ENCODE measurements at regions not wholly inside any gene's neighbourhood (a gene's known extent, or its start where the extent isn't known, plus 50 kb on each side); places are given as distances from the start of the nearest gene placed in this dataset.

DNA sequence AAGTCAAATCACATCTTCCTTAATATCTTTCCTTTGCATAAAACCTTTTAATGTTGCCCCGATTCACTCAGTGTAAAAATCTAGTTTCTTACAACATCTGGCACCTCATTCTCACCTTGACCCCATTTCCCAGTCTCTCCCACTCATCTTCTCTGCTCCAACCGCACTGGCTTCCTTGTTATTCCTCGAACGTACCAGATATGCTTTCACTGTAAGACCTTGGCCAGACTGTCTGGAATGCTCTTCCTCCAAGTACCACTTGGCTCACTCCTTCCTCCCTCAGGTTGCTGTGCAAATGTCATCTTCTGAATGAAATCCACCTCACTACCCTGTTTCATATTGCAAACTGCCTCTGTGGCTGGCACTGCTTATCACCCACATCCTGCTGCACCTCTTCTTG is 433.6 kb downstream of the HAPSTR1 start:
- Mint-ChIP-seq H3K4me1 (ENCODE audit: low read depth) (no peaks in the 10 kb centered on the region), H3K4me3 (no peak overlapping the region), H3K36me3 (ENCODE audit: insufficient read depth) (no peaks in the 10 kb centered on the region), H3K27me3 (ENCODE audit: low read depth) (no peaks in the 10 kb centered on the region), H3K9me3 (peaks cover 7% of the 10 kb centered on the region)
- no peak for DNase-seq
- ATAC-seq, result no peak

DNA sequence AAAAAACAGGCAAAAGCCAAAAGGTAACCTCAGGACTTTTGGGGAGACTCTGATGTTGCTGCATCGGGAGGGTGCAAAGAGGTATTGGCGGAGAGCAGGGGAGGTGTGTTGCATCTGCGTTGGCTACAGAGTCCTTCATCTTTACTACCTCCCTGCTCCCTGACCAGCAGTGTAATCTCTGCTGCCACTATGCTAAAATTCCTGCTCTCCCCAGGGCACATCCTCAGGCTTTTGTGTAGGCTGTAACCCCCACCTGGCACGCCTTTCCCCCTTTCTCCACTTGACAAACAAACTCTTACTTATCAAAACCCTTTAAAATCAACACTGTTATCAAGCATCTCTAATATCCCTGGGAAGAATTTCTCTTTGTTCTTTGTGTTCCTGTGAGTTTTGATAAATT is 435.3 kb downstream of the HAPSTR1 start:
- Mint-ChIP-seq H3K4me3 (no peak overlapping the region), H3K9me3 (peaks cover 9% of the 10 kb centered on the region), H3K36me3 (ENCODE audit: insufficient read depth) (no peaks in the 10 kb centered on the region)

DNA sequence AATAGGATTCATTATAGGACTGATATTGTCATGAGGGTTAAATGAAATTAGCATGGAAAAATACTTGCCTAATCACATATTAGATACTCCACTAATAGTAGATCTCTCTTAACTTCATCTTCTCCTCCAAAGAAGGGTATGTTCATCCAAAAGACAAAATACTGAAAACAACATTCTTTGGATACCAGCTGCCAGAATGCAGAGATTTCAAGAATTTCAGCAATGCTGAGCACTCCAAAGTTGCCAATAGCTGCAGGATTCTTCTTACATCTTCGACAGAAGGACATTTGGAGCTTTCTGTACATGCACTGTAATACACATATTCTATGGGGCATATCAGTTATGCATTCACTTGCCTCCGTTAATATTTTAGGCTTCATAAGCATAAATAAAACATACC is 436.5 kb downstream of the HAPSTR1 start:
- DNase-seq (no peak), ATAC-seq (no peak)
- Mint-ChIP-seq H3K9me3 (peaks cover 13% of the 10 kb centered on the region), H3K4me1 (ENCODE audit: low read depth) (no peaks in the 10 kb centered on the region), H3K36me3 (ENCODE audit: insufficient read depth) (no peaks in the 10 kb centered on the region), H3K4me3 (no peak overlapping the region), H3K27me3 (ENCODE audit: low read depth) (no peaks in the 10 kb centered on the region)

More for the DNA sequence above, 435.3 kb downstream of the HAPSTR1 start:
- Mint-ChIP-seq H3K27me3 (ENCODE audit: low read depth) (no peaks in the 10 kb centered on the region), H3K4me1 (ENCODE audit: low read depth) (no peaks in the 10 kb centered on the region)
- ATAC-seq (no peak), DNase-seq (no peak)

DNA sequence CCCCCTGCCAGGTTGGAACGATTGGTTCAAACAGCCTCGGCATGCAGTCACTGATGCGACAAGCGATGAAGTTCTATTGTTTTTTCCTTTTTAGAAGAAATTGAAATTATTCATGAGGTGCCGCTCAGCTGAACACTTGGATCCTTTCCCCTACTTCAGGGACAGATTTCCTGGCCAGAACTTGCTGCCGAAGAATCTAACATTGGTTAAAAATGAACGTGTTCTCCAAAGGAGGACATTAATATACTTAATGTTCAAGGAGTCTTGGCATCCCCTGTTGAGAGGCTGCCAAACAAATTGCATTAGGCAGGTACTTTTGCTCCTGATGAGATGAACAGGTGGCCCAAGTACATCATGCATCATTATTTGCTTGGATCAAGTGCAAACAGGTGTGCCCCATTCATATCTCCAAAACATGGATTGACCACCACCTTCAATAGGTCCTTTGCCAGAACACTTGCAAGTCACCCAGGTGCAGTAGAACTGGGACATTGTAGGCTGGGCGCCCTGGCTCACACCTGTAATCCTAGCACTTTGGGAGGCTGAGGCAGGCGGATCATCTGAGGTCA is 437.2 kb downstream of the HAPSTR1 start:
- Mint-ChIP-seq H3K4me3 (no peak overlapping the region), H3K36me3 (ENCODE audit: insufficient read depth) (no peaks in the 10 kb centered on the region), H3K4me1 (ENCODE audit: low read depth) (no peaks in the 10 kb centered on the region), H3K27me3 (ENCODE audit: low read depth) (no peaks in the 10 kb centered on the region), H3K9me3 (peaks cover 15% of the 10 kb centered on the region)
- no peak for DNase-seq
- no peak for ATAC-seq

DNA sequence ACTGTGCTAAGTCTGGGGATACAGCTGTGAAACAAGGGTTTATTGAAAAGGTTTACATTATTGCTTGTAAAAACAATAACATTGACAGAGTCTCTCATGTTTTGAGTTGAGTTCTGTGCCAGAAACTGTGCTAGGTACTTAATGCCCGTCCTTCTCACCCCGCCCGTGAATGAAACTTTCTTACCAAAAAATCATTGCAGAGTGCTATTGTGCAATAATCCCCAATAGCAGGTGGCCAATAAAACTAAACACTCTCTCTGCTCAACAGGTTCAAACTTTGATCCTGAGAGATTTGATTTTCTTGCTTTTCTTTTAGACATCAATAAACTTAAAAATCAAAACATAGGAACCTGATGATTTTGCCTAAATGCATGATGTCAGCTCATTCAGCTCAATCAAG is 441.6 kb downstream of the HAPSTR1 start:
- Mint-ChIP-seq H3K4me1 (ENCODE audit: low read depth) (no peaks in the 10 kb centered on the region), H3K27me3 (ENCODE audit: low read depth) (no peaks in the 10 kb centered on the region), H3K36me3 (ENCODE audit: insufficient read depth) (no peaks in the 10 kb centered on the region), H3K4me3 (no peak overlapping the region), H3K9me3 (peaks cover 8% of the 10 kb centered on the region)
- ATAC-seq, result no peak
- DNase-seq, result no peak

DNA sequence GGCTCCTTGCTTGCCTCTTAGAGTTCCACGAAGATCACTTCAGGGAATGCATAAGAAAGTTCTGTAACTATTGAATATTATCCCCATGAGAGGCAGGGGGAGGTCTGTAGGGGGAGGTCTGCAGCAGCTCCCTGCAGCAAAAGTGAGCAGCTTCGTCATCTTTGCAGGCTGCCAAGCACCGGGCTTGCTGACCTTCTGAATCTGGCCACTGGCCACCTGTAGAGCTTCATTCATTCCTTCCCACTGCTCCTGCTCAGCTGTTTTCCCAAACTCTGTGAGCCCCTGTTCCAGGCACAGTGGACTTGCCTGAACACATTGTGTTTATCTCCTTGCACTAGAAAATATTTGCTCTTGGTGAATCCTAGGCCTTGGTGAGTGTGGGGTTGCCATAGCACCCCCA is 443.3 kb downstream of the HAPSTR1 start:
- DNase-seq (no peak), ATAC-seq (no peak)
- no peak overlapping the region for H3K4me3 Mint-ChIP-seq
- H3K27me3 Mint-ChIP-seq (ENCODE audit: low read depth), result no peaks in the 10 kb centered on the region
- H3K4me1 Mint-ChIP-seq (ENCODE audit: low read depth), result no peaks in the 10 kb centered on the region
- no peaks in the 10 kb centered on the region for H3K36me3 Mint-ChIP-seq (ENCODE audit: insufficient read depth)
- H3K9me3 Mint-ChIP-seq, result peaks cover 8% of the 10 kb centered on the region

DNA sequence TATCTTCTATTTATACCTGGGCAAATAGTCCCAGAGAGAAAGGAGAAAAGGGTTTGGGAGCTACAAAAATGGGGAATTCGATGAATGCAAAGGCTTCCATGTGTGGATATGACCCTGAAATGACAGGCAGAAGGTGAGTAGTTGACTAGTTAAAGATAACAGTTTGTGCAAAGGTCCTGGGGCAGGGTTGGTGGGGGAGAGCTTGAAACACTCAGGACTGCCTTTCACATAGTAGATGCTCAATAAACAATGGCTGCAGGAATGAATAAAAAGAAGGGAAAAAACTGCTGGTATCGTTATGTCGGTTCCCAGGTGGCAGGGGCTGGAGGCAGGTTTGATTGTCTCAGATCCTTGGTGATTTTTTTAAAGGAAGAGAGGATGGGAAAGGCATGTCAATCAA is 445.5 kb downstream of the HAPSTR1 start:
- ATAC-seq (no peak), DNase-seq (no peak)
- Mint-ChIP-seq H3K4me1 (ENCODE audit: low read depth) (no peaks in the 10 kb centered on the region), H3K36me3 (ENCODE audit: insufficient read depth) (no peaks in the 10 kb centered on the region), H3K4me3 (no peak overlapping the region), H3K9me3 (peaks cover 6% of the 10 kb centered on the region), H3K27me3 (ENCODE audit: low read depth) (no peaks in the 10 kb centered on the region)

DNA sequence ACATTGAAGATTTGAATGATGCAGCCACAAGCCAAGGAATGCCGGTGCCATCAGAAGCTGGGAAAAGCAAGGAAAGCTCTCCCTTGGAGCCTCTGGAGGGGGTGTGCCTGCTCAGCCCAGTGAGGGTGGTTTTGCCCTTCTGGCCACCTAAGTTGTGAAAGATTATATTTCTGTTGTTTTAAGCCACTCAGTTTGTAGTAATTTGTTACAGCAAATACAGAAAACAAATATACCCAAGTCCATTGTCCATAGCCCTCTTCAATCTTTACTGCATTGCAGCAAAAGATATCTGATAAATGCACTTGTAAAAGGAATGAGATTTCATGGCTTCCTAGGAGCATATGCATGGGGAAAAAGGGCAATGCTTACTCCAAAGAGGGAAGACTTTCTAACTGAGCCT is 447.9 kb downstream of the HAPSTR1 start:
- no peaks in the 10 kb centered on the region for H3K36me3 Mint-ChIP-seq (ENCODE audit: insufficient read depth)
- no peaks in the 10 kb centered on the region for H3K27me3 Mint-ChIP-seq (ENCODE audit: low read depth)
- no peak overlapping the region for H3K4me3 Mint-ChIP-seq
- no peaks in the 10 kb centered on the region for H3K4me1 Mint-ChIP-seq (ENCODE audit: low read depth)
- no peaks in the 10 kb centered on the region for H3K9me3 Mint-ChIP-seq
- DNase-seq (no peak), ATAC-seq (no peak)

DNA sequence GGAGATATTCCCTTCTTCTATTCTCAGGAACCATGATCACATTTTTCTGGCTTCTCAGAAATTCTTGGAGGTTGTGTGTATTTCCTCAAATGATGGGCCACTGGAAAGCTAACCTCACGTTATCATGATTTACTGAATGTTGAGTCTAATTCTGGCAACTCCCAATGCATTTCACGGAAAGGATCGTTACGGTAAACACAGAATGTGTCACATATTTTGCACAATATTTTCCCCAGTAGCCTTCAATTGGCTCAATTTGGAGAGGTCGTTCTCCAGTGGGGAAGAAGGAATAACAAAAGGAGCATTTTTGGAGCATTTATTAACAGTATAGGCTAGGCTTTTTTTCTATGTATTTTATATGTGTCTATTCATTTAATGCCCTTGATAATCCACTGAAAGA is 450.3 kb downstream of the HAPSTR1 start:
- Mint-ChIP-seq H3K4me3 (no peak overlapping the region), H3K36me3 (ENCODE audit: insufficient read depth) (no peaks in the 10 kb centered on the region), H3K27me3 (ENCODE audit: low read depth) (no peaks in the 10 kb centered on the region), H3K9me3 (peaks cover 6% of the 10 kb centered on the region), H3K4me1 (ENCODE audit: low read depth) (no peaks in the 10 kb centered on the region)
- DNase-seq, result no peak
- ATAC-seq, result no peak

DNA sequence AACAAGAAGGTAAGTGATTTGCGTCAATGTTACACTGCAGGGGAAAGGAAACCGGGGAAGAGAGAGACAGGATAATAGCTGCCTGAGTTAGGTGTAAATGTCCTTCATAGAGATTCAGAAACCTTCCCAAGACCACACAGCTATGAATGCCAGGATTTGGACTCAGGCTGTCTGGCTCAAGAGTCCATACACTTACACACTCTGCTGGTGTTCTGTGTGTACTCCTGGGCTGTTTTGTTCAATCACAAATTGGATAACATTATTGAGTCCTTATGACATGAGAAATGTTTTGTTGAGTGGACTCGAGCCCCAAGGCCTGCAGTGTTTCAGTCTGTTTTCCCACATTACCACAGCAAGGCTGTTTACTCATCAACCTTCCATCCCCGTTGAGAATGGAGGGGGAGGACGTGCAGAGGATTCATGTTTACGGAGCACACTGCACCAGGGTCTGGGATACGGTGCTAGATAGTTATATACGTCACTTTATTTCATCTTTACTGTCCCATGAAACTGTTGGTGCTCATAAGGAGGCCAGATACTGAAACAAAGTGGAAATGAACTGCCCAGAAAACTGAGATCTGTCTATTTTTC is 450.8 kb downstream of the HAPSTR1 start:
- ATAC-seq (no peak), DNase-seq (no peak)
- Mint-ChIP-seq H3K4me3 (no peak overlapping the region), H3K4me1 (ENCODE audit: low read depth) (no peaks in the 10 kb centered on the region), H3K36me3 (ENCODE audit: insufficient read depth) (no peaks in the 10 kb centered on the region), H3K9me3 (peaks cover 6% of the 10 kb centered on the region), H3K27me3 (ENCODE audit: low read depth) (no peaks in the 10 kb centered on the region)

DNA sequence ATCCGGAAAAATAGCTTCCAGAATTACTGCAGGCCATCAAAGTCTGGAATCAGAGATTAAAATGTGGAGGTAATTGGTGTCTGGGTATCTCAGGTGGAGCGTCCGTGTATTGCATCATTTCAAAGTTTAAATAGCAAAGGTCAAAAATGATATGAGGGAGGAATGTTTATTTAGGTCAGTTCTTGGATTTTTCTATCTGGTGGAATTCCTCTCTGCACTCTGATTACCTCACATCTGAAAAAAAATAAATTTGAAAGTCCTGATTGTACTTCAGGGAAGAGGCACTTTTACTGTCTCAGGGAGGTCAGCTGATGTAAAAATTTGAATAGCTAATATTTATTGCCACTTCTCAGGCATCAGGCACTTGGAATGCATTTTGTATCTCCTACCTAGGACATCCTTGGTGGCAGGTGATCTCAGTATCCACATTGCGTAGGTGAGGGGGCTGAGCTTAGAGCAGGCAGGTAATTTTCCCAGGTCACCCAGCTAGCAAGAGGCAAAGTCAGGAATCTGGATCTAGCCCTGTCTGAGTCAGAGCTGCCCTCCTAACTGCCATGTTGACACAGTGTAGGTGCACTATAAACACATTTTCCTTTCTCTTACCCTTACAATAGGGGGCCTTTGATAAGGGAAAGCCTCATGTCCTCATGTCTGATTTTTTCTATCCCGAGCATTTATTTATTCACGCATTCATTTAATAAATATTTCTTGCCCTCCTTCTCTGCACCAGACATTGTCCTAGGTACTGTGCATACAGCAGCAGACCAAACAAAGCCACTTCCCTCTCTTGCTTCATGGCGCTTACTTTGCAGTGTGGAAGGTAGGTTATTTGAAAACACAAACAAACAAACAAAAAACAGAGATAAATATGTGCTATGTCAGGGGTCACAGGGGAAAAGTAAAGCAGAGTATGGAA is 454.3 kb downstream of the HAPSTR1 start:
- Mint-ChIP-seq H3K9me3 (peaks cover 6% of the 10 kb centered on the region), H3K27me3 (ENCODE audit: low read depth) (no peaks in the 10 kb centered on the region), H3K4me1 (ENCODE audit: low read depth) (no peaks in the 10 kb centered on the region)

DNA sequence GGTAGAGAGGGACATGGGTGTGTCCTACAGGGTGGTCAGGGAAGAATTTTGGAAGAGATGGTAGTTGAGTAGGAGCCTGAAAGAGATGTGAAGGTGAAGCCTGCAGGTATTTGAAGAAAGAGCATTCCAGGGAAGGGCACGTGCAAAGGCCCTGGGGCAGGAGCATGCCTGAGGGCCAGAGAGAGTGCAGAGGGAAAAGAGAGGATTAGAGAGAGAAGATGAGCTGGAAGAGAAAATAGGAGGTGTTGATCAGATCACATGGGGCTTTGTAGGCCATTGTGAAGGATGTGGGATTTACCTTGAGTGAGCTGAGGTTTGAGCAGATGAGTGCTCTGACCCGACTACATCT is 455.0 kb downstream of the HAPSTR1 start:
- H3K4me1 Mint-ChIP-seq (ENCODE audit: low read depth), result no peaks in the 10 kb centered on the region
- no peak for DNase-seq
- no peak overlapping the region for H3K4me3 Mint-ChIP-seq
- H3K36me3 Mint-ChIP-seq (ENCODE audit: insufficient read depth), result no peaks in the 10 kb centered on the region
- no peaks in the 10 kb centered on the region for H3K27me3 Mint-ChIP-seq (ENCODE audit: low read depth)
- ATAC-seq, result no peak
- peaks cover 6% of the 10 kb centered on the region for H3K9me3 Mint-ChIP-seq

More for the DNA sequence above, 454.3 kb downstream of the HAPSTR1 start:
- ATAC-seq (no peak), DNase-seq (no peak)
- Mint-ChIP-seq H3K36me3 (ENCODE audit: insufficient read depth) (no peaks in the 10 kb centered on the region), H3K4me3 (no peak overlapping the region)

DNA sequence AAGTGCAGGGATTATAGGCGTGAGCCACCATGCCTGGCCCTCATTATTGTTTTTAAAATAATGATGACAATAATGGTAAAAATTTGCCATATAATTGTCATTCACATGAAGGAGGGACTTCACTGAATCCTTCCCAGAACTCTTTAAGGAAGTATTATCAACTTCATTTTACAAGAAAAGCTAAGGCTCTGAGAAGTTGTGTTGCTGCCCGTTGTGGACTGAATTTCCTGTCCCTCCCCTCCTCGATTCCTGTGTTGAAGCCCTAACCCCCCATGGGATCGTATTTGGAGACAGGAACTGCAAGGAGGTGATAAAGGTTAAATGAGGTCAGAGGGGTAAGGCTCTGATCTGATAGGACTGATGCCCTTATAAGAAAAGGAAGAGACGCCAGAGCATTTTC is 458.0 kb downstream of the HAPSTR1 start:
- peaks cover 12% of the 10 kb centered on the region for H3K9me3 Mint-ChIP-seq
- H3K4me1 Mint-ChIP-seq (ENCODE audit: low read depth), result no peaks in the 10 kb centered on the region
- no peaks in the 10 kb centered on the region for H3K27me3 Mint-ChIP-seq (ENCODE audit: low read depth)
- ATAC-seq (no peak), DNase-seq (no peak)
- H3K4me3 Mint-ChIP-seq, result no peak overlapping the region
- no peaks in the 10 kb centered on the region for H3K36me3 Mint-ChIP-seq (ENCODE audit: insufficient read depth)

DNA sequence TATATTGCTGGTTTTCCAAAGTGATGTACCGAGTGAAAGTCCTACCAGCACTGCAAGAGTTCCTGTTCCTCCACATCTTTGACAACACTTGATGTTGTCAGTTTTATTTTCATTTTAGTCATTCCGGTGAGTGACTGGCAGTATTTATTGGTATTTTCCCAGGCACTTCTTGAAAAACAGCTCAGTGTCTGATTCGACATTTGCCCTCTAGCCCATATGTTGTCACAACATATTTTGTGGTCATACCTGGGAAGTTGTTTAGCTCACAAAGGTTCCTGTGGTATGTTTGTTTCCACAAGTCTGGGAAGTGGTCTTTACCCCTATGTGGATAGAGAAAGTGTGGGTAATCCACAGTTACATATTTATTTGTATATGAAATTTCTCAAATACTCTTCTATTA is 463.6 kb downstream of the HAPSTR1 start:
- Mint-ChIP-seq H3K4me3 (no peak overlapping the region), H3K27me3 (ENCODE audit: low read depth) (no peaks in the 10 kb centered on the region), H3K36me3 (ENCODE audit: insufficient read depth) (no peaks in the 10 kb centered on the region), H3K9me3 (peaks cover 17% of the 10 kb centered on the region), H3K4me1 (ENCODE audit: low read depth) (no peaks in the 10 kb centered on the region)
- no peak for ATAC-seq
- no peak for DNase-seq

Data from activated T-cell treated with anti-CD3 and anti-CD28 coated beads, Interleukin-2, amount 50 U/mL, for 4 hours (primary cell).